ENCODE measurements at regions not wholly inside any gene's neighbourhood (a gene's known extent, or its start where the extent isn't known, plus 50 kb on each side); places are given as distances from the start of the nearest gene placed in this dataset.

GRCh38 chr18:28711096-28711495 is 534.2 kb upstream of the CDH2 start:
- TF ChIP-seq CTCF (optimal IDR thresholded peaks at IDR 0.05 in 1 of 3, IDR thresholded peaks at IDR 0.05 in 1 of 3, conservative IDR thresholded peaks at IDR 0.05 in 1 of 3; ENCODE audit: extremely low read depth in 1 of 3, insufficient read depth in 2 of 3, low read length in 3 of 3) (no peak), EZH2 (IDR thresholded peaks at IDR 0.05; ENCODE audit: low read length) (no peak)
- no peaks in the 10 kb centered on the region for H3K4me1 ChIP-seq (ENCODE audit: control insufficient read depth, extremely low read depth, insufficient read depth, low read length)
- dilution Hi-C loops (cut with MboI; ENCODE audit: extremely low pct_ligation_motif_present, low sequenced_read_pairs), result no loop called here
- no peaks in the 10 kb centered on the region for H3K9me1 ChIP-seq (ENCODE audit: control insufficient read depth, extremely low read depth, insufficient read depth, low read length)
- no peak overlapping the region for H3K4me2 ChIP-seq (ENCODE audit: control insufficient read depth, extremely low read depth, insufficient read depth, low read depth, low read length)
- H3K9ac ChIP-seq (ENCODE audit: control insufficient read depth, extremely low read depth, insufficient read depth, low read length), result no peak overlapping the region
- H3K79me2 ChIP-seq (ENCODE audit: control insufficient read depth, insufficient read depth, low read length), result no peaks in the 10 kb centered on the region
- DNase-seq (ENCODE audit: low read depth, low spot score) (no peak), FAIRE-seq (no peak)
- no peak overlapping the region for H3K27ac ChIP-seq (ENCODE audit: control insufficient read depth, insufficient read depth, low read length)
- H3K27me3 ChIP-seq (ENCODE audit: control insufficient read depth, extremely low read depth, insufficient read depth, low read length), result no peaks in the 10 kb centered on the region
- H2AFZ ChIP-seq (ENCODE audit: control insufficient read depth, low read length), result no peak overlapping the region
- H4K20me1 ChIP-seq (ENCODE audit: control insufficient read depth, extremely low read depth, insufficient read depth, low read length), result no peaks in the 10 kb centered on the region
- no peak overlapping the region for H3K4me3 ChIP-seq (ENCODE audit: control insufficient read depth in 2 of 3, extremely low read depth in 1 of 3, insufficient read depth in 2 of 3, low read depth in 1 of 3, low read length in 3 of 3)
- no peaks in the 10 kb centered on the region for H3K9me3 ChIP-seq (ENCODE audit: control insufficient read depth, low read depth, low read length)
- H3K36me3 ChIP-seq (ENCODE audit: control insufficient read depth in 2 of 2, extremely low read depth in 1 of 2, insufficient read depth in 2 of 2, low read length in 2 of 2), result no peaks in the 10 kb centered on the region

- Histone ChIP-seq H3K79me2 (ENCODE audit: control insufficient read depth, insufficient read depth, low read length) (no peaks in the 10 kb centered on the region), H2AFZ (ENCODE audit: control insufficient read depth, low read length) (no peak overlapping the region)
These were observed 530.1 kb upstream of the CDH2 start for GRCh38 chr18:28707006-28707405.

More at GRCh38 chr18:28707006-28707405, 530.1 kb upstream of the CDH2 start:
- H3K4me1 ChIP-seq (ENCODE audit: control insufficient read depth, extremely low read depth, insufficient read depth, low read length), result no peaks in the 10 kb centered on the region
- H3K4me3 ChIP-seq (ENCODE audit: control insufficient read depth in 2 of 3, extremely low read depth in 1 of 3, insufficient read depth in 2 of 3, low read depth in 1 of 3, low read length in 3 of 3), result no peak overlapping the region
- H3K27ac ChIP-seq (ENCODE audit: control insufficient read depth, insufficient read depth, low read length), result no peak overlapping the region
- H3K27me3 ChIP-seq (ENCODE audit: control insufficient read depth, extremely low read depth, insufficient read depth, low read length), result no peaks in the 10 kb centered on the region
- no peak overlapping the region for H3K4me2 ChIP-seq (ENCODE audit: control insufficient read depth, extremely low read depth, insufficient read depth, low read depth, low read length)
- no peaks in the 10 kb centered on the region for H3K36me3 ChIP-seq (ENCODE audit: control insufficient read depth in 2 of 2, extremely low read depth in 1 of 2, insufficient read depth in 2 of 2, low read length in 2 of 2)
- H3K9ac ChIP-seq (ENCODE audit: control insufficient read depth, extremely low read depth, insufficient read depth, low read length), result no peak overlapping the region
- dilution Hi-C loops (cut with MboI; ENCODE audit: extremely low pct_ligation_motif_present, low sequenced_read_pairs), result no loop called here
- H3K9me3 ChIP-seq (ENCODE audit: control insufficient read depth, low read depth, low read length), result no peaks in the 10 kb centered on the region
- H3K9me1 ChIP-seq (ENCODE audit: control insufficient read depth, extremely low read depth, insufficient read depth, low read length), result no peaks in the 10 kb centered on the region
- TF ChIP-seq EZH2 (IDR thresholded peaks at IDR 0.05; ENCODE audit: low read length) (no peak), CTCF (optimal IDR thresholded peaks at IDR 0.05 in 1 of 3, IDR thresholded peaks at IDR 0.05 in 1 of 3, conservative IDR thresholded peaks at IDR 0.05 in 1 of 3; ENCODE audit: extremely low read depth in 1 of 3, insufficient read depth in 2 of 3, low read length in 3 of 3) (no peak)
- no peak for DNase-seq (ENCODE audit: low read depth, low spot score)
- no peak for FAIRE-seq
- H4K20me1 ChIP-seq (ENCODE audit: control insufficient read depth, extremely low read depth, insufficient read depth, low read length), result no peaks in the 10 kb centered on the region

Measured in keratinocyte (primary cell).